GM12892 (cell line): ENCODE measurements at regions not wholly inside any gene's neighbourhood (a gene's known extent, or its start where the extent isn't known, plus 50 kb on each side); places are given as distances from the start of the nearest gene placed in this dataset.

Source experiments
- POLR2A ChIP-seq: IDR thresholded peaks from 2 replicates; pipeline ENCODE4 v1.6.1; 2011; ENCODE audit warnings: low read depth, low read length, control low read depth
- POLR2AphosphoS5 ChIP-seq: IDR thresholded peaks from 2 replicates; pipeline ENCODE4 v1.6.1; 2011; ENCODE audit warnings: low read depth, low read length, control low read depth

- TF ChIP-seq POLR2A, result no peak
- no peak for TF ChIP-seq POLR2AphosphoS5
Measured at GRCh38 chr4:11814758-11815157, 386.1 kb upstream of the HS3ST1 start.
